Gastrocnemius medialis (tissue), 4 donors: ENCODE measurements at regions not wholly inside any gene's neighbourhood (a gene's known extent, or its start where the extent isn't known, plus 50 kb on each side); places are given as distances from the start of the nearest gene placed in this dataset.

Experiments used
- ATAC-seq, 2 donors: fragments of 150-250 bp; one replicate each; pipeline ENCODE4 v1.9.1; 2016
- DNase-seq, 2 donors: peaks; one replicate each; pipeline ENCODE4 v3.0.0-alpha.2; 2019
- H3K27ac ChIP-seq, 4 donors: fragments of 200-600 bp; sonication (generic); 1 replicate in 1 of 4; 2 replicates in 3 of 4; pipeline ENCODE4 v1.5.1; 2016 to 2018; ENCODE audit warnings: mild to moderate bottlenecking in 2 of 4, moderate library complexity in 1 of 4
- H3K27me3 ChIP-seq, 3 donors: fragments of 200-600 bp; sonication (generic) in 2 of 3; 1 replicate in 1 of 3; 2 replicates in 2 of 3; pipeline versions ENCODE4 v1.5.1 to v1.6.0; 2016 to 2019; ENCODE audit warnings: mild to moderate bottlenecking in 1 of 3, moderate library complexity in 1 of 3
- H3K36me3 ChIP-seq, 2 donors: fragments of 200-600 bp; sonication (generic) in 1 of 2; one replicate each; pipeline ENCODE4 v1.5.1; 2017 to 2018
- H3K4me1 ChIP-seq, 2 donors: fragments of 200-600 bp; sonication (generic) in 1 of 2; one replicate each; pipeline ENCODE4 v1.5.1; 2016 to 2017; ENCODE audit warnings: mild to moderate bottlenecking in 2 of 2
- H3K4me3 ChIP-seq, 4 donors: fragments of 200-600 bp; sonication (generic) in 3 of 4; 1 replicate in 1 of 4; 2 replicates in 3 of 4; pipeline ENCODE4 v1.5.1; 2016 to 2019; ENCODE audit warnings: mild to moderate bottlenecking in 2 of 4
- H3K9me3 ChIP-seq, 3 donors: fragments of 200-600 bp; sonication (generic) in 2 of 3; 1 replicate in 1 of 3; 2 replicates in 2 of 3; pipeline ENCODE4 v1.5.1; 2016 to 2019
- POLR2A ChIP-seq, 2 donors: fragments of 450-650 bp; IDR thresholded peaks; one replicate each; pipeline ENCODE4 v1.6.1; 2017; ENCODE audit warnings: antibody characterized with exemption in 2 of 2, mild to moderate bottlenecking in 2 of 2, moderate library complexity in 2 of 2
- in situ Hi-C, 4 donors: fragments of 200-750 bp; cut with MboI; loops; one replicate each; pipeline versions ENCODE4 v1.15.0 to v1.8.0; 2017; ENCODE audit warnings: low sequenced_read_pairs in 4 of 4
- intact Hi-C: fragments of 100-400 bp; cut with DNase I; formaldehyde crosslinking; loops from one replicate; pipeline ENCODE4 v1.15.1; 2023; ENCODE audit warnings: low total_unique reads
- TF ChIP-seq, protein P1 (sequence below), 5 experiments: fragments of 450-650 bp in 3 of 5; fragments of 200-600 bp in 2 of 5; sonication (generic) in 2 of 5; IDR thresholded peaks in 4 of 5; conservative IDR thresholded peaks in 1 of 5; 1 replicate in 4 of 5; 2 replicates in 1 of 5; pipeline ENCODE4 v1.5.1; 2016 to 2019; ENCODE audit warnings: antibody characterized with exemption in 5 of 5, mild to moderate bottlenecking in 3 of 5, moderate library complexity in 3 of 5

DNA sequence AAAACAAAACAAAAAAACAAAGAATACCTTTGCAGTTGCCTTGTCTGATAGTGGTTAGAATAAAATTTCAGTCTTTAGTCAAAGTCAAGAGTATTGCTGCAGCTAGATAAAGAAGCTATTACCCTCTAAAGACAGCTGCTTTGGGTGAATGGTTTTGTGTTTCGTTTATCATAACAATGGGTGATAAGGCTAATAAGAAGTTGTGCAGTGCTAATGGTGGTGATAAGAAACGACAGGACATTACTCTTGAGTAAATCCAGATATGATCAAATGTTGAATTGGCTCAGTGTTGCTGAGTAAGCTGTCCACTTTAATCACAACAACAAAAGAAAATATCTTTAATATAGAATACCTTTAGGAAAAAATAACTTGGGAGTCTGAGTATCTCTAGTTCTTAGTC lies 1825.3 kb downstream of the SLITRK5 start:
- intact Hi-C loops (no loop called here), in situ Hi-C loops (no loop called here)
- Histone ChIP-seq H3K9me3 (no peaks in the 10 kb centered on the region), H3K27ac (no peak overlapping the region), H3K27me3 (no peaks in the 10 kb centered on the region), H3K36me3 (no peaks in the 10 kb centered on the region), H3K4me3 (no peak overlapping the region), H3K4me1 (no peaks in the 10 kb centered on the region)
- DNase-seq (no peak), ATAC-seq (no peak)
- no peak for TF ChIP-seq POLR2A (IDR thresholded peaks at IDR 0.05)
- TF ChIP-seq, protein P1, sequence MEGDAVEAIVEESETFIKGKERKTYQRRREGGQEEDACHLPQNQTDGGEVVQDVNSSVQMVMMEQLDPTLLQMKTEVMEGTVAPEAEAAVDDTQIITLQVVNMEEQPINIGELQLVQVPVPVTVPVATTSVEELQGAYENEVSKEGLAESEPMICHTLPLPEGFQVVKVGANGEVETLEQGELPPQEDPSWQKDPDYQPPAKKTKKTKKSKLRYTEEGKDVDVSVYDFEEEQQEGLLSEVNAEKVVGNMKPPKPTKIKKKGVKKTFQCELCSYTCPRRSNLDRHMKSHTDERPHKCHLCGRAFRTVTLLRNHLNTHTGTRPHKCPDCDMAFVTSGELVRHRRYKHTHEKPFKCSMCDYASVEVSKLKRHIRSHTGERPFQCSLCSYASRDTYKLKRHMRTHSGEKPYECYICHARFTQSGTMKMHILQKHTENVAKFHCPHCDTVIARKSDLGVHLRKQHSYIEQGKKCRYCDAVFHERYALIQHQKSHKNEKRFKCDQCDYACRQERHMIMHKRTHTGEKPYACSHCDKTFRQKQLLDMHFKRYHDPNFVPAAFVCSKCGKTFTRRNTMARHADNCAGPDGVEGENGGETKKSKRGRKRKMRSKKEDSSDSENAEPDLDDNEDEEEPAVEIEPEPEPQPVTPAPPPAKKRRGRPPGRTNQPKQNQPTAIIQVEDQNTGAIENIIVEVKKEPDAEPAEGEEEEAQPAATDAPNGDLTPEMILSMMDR (IDR thresholded peaks at IDR 0.05 in 4 of 5, conservative IDR thresholded peaks at IDR 0.05 in 1 of 5), result no peak

DNA sequence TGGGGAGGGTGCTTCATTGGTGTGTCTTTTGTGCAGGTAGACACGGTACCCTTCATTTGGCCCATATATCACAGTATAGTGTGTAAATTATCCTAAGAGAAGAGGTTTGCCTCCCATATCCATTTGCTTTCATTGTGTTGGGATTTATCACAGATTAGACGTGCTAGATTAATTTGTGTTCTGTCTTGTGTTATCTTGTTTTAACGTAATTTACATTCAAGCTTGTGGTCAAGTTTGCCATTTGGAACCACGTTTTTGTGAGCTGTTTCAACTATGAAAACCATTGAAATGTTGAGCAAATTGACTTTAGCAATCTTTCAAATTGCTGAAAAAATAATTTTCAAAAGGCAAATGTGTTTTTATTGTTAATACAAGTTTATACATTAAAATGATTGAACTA lies 1826.5 kb downstream of the SLITRK5 start:
- no peaks in the 10 kb centered on the region for H3K9me3 ChIP-seq
- no peaks in the 10 kb centered on the region for H3K36me3 ChIP-seq
- no peak for DNase-seq
- in situ Hi-C loops (no loop called here), intact Hi-C loops (no loop called here)
- no peak for ATAC-seq
- no peaks in the 10 kb centered on the region for H3K27me3 ChIP-seq
- H3K4me3 ChIP-seq, result no peak overlapping the region
- H3K4me1 ChIP-seq, result no peaks in the 10 kb centered on the region
- H3K27ac ChIP-seq, result no peak overlapping the region
- TF ChIP-seq, protein P1 (IDR thresholded peaks at IDR 0.05 in 4 of 5, conservative IDR thresholded peaks at IDR 0.05 in 1 of 5), result no peak
- TF ChIP-seq POLR2A (IDR thresholded peaks at IDR 0.05), result no peak

DNA sequence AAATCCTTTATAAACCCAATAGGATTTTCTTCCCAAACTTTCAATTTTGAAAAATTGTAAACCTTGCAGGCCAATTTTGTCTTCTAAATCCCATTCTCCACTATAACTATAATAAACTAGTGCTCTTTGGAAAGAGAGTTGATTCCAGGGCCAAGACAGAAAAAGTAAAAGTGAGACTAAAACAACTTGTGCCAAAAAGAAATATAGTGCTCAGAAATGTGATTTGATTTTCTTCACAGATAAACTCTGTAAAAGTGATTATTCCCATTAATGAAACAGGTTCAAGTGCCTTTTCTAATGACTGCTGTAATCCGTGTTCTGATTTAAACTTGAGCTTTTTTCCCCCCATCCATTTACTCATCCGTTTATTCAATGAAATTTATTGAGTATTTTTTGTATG lies 1831.1 kb downstream of the SLITRK5 start:
- Histone ChIP-seq H3K27me3 (no peaks in the 10 kb centered on the region), H3K4me3 (no peak overlapping the region), H3K9me3 (no peaks in the 10 kb centered on the region), H3K4me1 (no peaks in the 10 kb centered on the region), H3K36me3 (no peaks in the 10 kb centered on the region), H3K27ac (no peak overlapping the region)
- no peak for TF ChIP-seq POLR2A (IDR thresholded peaks at IDR 0.05)
- TF ChIP-seq, protein P1 (IDR thresholded peaks at IDR 0.05 in 4 of 5, conservative IDR thresholded peaks at IDR 0.05 in 1 of 5), result no peak
- DNase-seq (no peak), ATAC-seq (no peak)
- intact Hi-C loops (no loop called here), in situ Hi-C loops (no loop called here)

DNA sequence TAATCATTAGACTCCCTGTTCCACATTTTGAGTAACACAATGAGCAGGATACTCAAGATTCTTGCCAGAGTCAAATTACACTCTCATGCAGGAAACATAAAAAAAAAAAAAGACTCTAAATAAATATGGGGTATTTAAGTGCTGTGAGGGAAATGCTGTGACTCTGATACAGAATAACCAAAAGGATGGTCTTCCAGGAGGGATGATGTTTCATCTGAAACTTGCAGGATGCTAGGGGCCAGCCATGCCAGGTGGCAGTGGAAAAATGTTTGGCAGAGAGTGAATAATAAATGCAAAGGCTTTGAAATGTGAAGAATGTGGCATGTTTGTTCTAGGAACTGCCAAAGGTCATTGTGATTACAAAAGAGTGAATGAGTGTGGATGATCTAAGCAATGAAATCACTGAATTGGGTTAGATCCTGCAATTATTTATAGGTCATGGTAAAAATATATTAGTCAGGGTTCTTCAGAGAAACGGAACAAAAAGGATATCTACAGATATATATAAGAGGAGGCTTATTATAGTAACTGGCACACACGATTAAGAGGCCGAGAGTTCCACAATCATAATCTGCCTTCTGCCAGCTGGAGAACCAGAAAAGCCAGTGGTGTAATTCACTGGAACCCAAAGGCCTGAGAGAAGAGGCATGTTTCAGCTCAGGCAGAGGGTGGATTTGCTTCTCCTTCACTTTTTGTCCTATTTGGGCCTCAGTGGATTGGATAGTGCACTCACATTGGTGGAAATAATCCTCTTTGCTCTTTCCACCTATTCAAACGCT lies 1832.8 kb upstream of the MIR17HG start:
- in situ Hi-C loops, result no loop called here
- DNase-seq (no peak), ATAC-seq (no peak)
- H3K4me1 ChIP-seq, result no peaks in the 10 kb centered on the region
- no peak overlapping the region for H3K27ac ChIP-seq
- H3K4me3 ChIP-seq, result no peak overlapping the region
- TF ChIP-seq POLR2A (IDR thresholded peaks at IDR 0.05), result no peak
- TF ChIP-seq, protein P1 (IDR thresholded peaks at IDR 0.05 in 4 of 5, conservative IDR thresholded peaks at IDR 0.05 in 1 of 5), result no peak
- H3K36me3 ChIP-seq, result no peaks in the 10 kb centered on the region
- H3K27me3 ChIP-seq, result no peaks in the 10 kb centered on the region
- intact Hi-C loops, result no loop called here
- no peaks in the 10 kb centered on the region for H3K9me3 ChIP-seq

DNA sequence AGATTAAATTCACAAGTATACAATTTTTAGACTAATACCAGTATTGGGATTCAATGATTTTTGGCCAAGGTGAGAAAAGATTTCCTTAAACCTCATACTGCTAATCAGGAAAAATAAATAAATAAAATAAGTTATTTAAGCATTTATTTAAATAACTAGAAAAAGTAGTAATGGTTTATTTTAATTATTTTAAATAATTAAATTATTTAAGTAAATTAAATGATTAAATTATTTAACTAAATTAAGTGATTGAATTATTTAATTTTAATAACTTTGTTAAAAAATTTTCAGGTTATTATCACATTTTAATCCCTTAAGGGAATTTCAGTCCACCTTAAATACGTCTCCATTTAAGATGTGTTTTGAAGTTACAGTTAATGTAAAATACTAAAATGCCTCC lies 1831.5 kb upstream of the MIR17HG start:
- Histone ChIP-seq H3K4me3 (no peak overlapping the region), H3K27ac (no peak overlapping the region), H3K27me3 (no peaks in the 10 kb centered on the region), H3K4me1 (no peaks in the 10 kb centered on the region), H3K9me3 (no peaks in the 10 kb centered on the region), H3K36me3 (no peaks in the 10 kb centered on the region)
- intact Hi-C loops, result no loop called here
- in situ Hi-C loops, result no loop called here
- TF ChIP-seq POLR2A (IDR thresholded peaks at IDR 0.05), result no peak
- TF ChIP-seq, protein P1 (IDR thresholded peaks at IDR 0.05 in 4 of 5, conservative IDR thresholded peaks at IDR 0.05 in 1 of 5), result no peak
- DNase-seq (no peak), ATAC-seq (no peak)
